GM19397 (cell line): ENCODE measurements at regions not wholly inside any gene's neighbourhood (a gene's known extent, or its start where the extent isn't known, plus 50 kb on each side); places are given as distances from the start of the nearest gene placed in this dataset.

Experiments
- ATAC-seq: cut with Tn5 transposase; IDR thresholded peaks from one replicate; pipeline ENCODE4 v1.9.1; 2021; ENCODE audit warnings: mild to moderate bottlenecking, moderate library complexity; ENCODE audit not compliant: unreplicated experiment

- no peak for ATAC-seq
Observed at GRCh38 chr17:79233916-79234551, 159.4 kb downstream of the ENGASE start.

DNA sequence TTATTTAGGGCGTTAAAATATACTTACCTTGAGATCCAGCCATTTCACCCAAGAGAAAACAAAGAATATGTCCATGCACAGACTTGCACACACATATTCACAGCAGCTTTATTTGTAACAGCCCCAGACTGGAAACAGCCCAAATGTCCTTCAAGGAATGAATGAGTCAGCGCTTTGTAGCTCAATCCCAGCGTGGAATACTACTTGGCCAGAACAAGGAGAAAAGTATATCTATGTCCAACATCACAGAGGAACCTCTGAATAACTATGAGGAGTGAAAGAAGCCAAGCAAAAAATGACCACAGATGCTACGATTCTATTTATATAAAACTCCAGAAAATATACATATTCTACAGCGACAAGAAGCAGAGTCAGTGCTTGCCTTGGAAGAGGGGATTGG is 158.3 kb downstream of the ENGASE start:
- ATAC-seq = no peak

GRCh38 chr17:79231766-79232287 is 157.2 kb downstream of the ENGASE start:
- ATAC-seq = no peak

DNA sequence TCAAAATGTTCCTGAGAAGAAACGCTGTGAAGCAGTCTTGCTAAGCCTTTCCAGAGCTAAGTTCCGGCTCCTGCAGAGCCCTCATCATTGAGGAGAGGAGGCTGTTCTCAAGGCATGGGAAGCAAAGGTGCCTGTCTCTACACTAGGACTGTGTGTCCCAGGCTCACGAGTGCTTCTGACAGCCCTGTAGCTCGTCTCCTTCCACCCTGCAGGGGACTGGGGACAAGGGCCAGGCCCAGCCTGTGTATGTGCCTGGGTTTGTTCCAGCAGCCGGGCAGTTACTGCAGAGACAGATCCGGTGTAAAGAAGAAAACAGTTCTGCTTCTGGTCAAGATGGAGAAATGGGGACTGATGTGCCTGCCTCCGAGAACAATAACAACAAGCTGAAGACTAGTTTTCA is 156.0 kb downstream of the ENGASE start:
- no peak for ATAC-seq

- no peak for ATAC-seq
Observed at GRCh38 chr17:79226037-79226436, 151.4 kb downstream of the ENGASE start.

DNA sequence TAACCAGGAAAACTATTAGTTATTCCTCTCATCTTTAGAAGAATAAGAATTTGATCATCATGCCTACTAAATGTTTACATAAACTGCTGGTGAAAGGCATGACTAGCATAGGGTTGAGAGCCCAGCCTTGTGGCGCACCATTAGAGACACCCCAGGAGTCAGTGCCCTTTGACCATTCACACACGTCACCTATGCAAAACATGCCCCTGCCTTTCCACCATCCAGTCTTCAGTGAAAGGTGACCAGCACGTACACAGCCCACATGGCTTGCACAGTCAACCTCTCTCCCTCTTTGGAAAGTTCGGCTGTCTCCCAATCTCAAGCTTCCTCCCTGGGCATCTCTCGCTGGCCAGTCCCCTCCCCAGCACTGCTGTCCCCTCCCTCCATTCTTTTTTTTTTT is 150.3 kb downstream of the ENGASE start:
- no peak for ATAC-seq

DNA sequence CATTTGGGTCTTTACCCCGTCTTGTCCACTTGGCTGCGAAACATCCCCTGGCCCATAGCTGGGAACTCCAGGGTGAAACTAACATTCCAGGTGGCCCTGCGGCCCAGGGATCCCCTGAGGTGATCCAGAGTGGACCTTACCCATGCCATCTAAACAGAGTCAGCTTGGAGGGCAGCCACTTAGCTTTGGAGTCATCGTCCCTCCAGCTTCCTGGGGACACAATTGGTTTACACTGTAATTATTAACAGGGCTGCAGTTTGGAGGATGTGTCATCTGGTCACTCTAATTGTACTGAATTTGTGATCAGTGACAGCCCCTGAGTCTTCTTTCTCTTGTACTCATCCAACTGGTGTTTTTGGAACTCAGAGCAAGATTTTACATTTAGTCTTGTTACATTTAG is 149.9 kb downstream of the ENGASE start:
- no peak for ATAC-seq

DNA sequence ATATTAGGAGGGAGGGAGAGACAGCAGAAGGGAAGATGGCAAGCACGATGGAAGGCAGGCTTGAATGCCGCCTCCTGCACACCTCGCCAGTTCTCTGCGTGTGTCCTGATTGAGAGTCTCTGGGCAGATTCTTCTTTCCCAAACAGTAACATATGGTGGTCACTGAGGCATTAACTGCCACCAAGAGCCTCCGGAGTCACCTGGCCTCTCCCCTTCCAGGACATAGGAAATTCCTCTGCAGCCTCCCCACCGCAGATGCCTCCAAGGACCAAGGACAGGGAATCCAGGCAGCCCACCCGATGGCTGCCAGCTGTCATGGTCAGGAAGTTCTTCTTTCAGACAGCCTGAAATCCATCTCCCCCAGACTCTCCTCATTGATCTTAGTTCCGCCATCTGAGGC is 149.3 kb downstream of the ENGASE start:
- no peak for ATAC-seq

DNA sequence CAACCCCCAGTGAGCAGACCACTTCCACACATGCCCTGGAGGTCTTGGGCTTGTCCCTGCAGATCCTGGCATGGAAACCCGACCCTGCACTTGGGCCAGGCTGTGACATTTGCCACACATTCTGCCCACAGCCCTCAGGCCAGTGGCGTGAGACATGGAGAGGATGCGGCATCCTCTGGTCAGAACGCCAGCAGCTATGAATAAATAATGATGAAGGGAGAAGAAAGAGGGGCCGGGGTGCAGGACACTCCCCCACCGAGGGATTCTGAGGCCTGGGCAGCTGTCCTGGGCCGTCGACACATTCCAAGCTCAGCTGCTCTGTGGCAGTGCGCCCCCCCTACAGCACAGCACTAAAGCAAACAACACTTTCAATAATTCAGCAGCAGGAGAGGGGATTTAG is 148.8 kb downstream of the ENGASE start:
- ATAC-seq = no peak

- no peak for ATAC-seq
Observed at GRCh38 chr17:79221597-79221996, 147.0 kb downstream of the ENGASE start.

GRCh38 chr17:79220713-79221291 is 146.2 kb downstream of the ENGASE start:
- no peak for ATAC-seq

DNA sequence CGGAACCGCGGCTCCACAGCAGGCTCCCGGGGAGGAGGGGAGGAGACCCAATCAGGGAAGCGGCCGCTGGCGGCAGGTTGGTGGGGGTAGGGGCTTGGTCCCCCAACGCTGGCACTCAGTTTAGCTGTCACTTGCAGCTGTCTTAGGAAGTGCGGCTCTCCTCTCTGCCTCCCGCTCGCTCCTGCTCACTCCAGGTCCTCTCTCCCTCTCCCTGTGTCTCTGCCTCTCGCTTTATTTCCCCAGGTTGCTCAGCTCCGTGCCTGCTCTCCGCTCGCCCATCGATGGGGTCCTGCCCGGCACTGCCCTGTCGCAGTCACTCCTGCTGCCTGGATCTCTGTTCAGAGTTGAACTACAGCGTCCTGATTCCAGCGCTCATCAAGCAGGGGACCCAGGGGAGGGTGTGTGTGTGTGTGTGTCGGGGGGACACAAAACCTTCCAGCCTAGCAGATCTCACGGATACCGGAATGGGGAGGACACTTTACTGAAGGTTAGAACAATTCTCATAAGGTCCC is 145.6 kb downstream of the ENGASE start:
- ATAC-seq = no peak

- no peak for ATAC-seq
Observed at GRCh38 chr17:79219208-79219935, 144.7 kb downstream of the ENGASE start.

DNA sequence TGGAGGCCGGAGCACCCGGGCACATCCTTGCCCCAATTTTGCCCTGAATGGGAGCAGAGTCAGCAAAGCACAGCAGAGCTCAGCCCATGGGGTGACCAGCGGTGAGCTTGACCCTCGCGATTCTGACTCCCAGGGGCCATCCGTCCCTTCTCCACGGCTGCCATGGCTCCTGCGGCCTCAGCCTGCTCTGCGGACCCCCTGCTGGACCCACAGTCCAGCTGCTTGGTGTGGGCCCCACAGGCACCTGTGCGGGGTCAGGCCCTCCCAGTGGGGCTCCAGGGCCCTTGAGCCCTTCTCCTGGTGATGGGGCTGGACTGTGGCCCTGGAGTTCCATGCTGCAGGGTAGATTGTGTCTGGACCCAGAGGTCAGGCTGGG is 144.2 kb downstream of the ENGASE start:
- ATAC-seq = no peak

DNA sequence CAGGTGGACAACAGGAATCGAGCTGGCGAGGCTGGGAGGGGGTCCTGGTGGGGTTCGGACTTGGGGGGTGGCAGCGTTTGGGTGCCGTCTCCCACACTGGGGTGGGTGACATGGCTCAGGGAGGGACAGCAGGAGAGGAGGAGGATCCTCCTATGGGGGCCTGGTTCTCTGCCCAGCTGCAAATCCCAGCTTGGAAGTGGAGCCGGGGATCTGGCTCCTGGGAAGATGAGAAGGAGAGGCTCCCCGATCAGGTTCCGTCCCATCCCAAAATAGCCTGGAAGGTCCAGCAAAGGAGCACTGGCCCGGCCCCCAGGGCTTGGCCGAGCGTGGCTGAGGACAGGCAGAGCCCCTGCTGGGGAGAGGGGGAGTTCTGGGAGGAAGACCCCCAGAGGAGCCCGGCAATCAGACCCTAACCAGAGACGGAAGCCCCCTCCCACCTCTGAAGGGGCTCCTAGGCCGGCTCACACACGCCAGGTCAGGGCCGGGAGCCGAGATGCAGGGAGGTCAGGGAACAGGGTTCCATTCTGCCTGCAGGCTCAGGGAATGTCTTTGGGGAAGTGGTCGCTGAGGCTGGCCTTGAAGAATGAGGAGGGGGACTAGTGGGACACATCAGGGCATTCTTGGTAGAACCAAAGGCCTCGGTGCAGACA is 143.7 kb downstream of the ENGASE start:
- ATAC-seq = no peak

DNA sequence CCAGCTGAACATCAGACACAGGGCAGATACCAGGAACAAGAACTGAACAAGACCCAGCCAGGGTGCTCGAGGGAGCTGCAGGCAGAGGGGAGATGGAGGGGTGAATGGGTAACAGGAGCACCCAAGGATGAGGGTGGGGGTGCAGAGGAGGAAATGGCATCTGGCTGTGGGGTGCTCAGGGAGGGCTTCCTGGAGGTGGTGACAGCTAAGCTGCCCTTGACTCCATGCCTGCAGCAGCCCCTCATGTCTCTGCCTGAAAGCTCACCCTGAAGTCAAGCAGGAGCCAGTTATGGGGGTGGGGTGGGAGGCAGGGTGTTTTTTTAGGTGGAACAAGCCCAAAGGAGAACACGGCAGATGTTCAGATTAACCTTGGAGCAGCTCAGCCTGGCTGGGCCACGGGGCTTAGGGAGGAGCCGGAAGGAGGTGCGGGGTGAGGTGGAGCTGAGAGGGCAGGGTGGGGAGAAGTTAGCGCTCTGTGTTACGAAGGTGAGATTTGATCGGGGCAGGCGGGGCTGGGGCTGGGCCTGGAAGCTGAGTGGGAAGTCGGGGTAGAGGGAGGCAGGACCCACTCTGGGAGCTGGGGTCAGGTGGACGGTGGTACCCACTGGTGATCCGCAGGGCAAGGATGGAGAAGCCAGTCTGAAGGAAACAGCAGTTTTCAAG is 143.0 kb downstream of the ENGASE start:
- no peak for ATAC-seq

DNA sequence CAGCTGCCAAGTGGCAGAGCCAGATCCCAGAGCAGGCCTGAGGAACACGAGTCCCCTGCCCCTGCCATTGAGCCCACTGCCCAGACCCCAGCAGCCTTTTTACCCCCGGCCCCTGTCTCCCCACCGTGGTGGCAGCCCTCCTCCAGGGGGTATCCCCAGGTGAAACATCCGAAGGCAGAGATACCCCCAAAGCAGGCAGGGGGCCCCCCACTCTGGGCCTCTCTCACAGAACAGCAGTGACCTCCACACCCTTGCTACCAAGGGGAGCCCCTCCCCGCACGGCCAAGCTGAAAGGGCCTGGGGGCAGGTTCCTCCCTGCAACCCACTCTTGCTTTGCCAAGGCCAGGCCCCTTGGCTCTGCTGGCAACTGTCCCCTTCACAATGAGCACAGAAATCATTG is 142.2 kb downstream of the ENGASE start:
- no peak for ATAC-seq

DNA sequence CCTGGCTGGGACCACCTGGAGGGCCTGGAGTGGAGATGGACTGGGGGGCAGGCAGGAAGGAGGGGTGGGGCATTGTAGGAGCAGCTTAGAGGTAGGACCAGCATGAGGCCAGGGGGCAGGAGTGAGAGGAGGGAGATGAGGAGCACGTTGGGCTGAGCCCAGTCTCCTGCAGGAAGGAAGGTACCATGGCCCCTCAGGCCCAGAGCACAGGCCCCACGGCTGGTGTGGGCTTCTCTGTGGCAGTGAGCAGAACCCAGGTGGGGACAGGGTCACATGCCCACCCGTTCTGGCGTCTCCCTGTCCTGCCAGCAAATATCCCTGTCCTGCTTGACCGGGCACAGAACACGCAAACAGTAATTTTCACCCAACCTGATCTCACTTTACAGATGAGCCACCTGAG is 141.8 kb downstream of the ENGASE start:
- ATAC-seq = no peak

DNA sequence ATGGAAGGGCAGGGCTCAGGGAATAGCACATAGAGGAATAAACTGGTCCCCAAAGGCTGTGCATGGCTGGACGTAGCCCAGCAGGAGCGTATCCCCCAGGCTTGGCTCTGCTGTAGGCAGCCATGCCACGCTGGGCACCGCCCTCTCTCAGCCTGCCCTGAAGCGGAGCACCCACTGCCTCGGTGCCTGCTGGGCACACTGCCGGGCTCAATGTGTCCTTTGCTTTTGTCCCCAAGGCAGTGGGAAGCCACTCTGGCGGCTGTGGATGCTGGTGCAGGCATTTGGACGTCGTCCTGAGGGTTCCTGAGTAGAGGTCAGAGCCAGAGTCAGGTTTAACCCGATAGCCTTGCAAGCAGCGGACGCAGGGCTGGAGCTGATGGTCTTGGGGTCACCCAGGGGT is 141.0 kb downstream of the ENGASE start:
- no peak for ATAC-seq

GRCh38 chr17:79214940-79215604 is 140.4 kb downstream of the ENGASE start:
- ATAC-seq = no peak
